Omental fat pad (tissue), 3 donors: ENCODE measurements at regions not wholly inside any gene's neighbourhood (a gene's known extent, or its start where the extent isn't known, plus 50 kb on each side); places are given as distances from the start of the nearest gene placed in this dataset.

Source experiments
- ATAC-seq: fragments of 150-250 bp; one replicate; pipeline ENCODE4 v1.9.1; 2016; ENCODE audit warnings: mild to moderate bottlenecking, moderate library complexity; ENCODE audit not compliant: low FRiP score
- DNase-seq: peaks from one replicate; pipeline ENCODE4 v3.0.0-alpha.2; 2019; ENCODE audit warnings: low spot score
- CTCF ChIP-seq, 3 donors: fragments of 450-650 bp; IDR thresholded peaks; one replicate each; pipeline ENCODE4 v1.5.1; 2016 to 2017; ENCODE audit warnings: antibody characterized with exemption in 3 of 3, mild to moderate bottlenecking in 3 of 3, moderate library complexity in 2 of 3

DNA sequence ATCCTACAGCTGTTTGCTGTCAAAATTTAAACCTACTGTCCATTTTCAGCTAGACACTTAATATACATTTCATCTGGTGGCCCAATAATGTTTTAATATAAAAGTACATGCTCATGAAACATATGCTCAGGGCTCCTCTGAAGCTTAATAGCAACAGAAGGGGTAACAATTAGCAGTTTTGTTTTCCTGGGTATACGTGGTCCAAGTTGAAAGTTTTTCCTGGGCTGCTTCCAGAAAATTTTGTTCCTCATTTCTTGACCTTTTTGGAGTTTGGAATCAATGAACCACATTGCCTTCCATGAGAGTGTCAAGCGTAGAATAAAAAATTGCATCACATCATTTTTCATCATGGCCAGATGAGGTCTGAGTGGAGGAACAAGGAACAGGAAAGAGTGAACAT is 537.3 kb upstream of the MGMT start:
- no peak for TF ChIP-seq CTCF (IDR thresholded peaks at IDR 0.05)
- ATAC-seq (no peak), DNase-seq (no peak)

DNA sequence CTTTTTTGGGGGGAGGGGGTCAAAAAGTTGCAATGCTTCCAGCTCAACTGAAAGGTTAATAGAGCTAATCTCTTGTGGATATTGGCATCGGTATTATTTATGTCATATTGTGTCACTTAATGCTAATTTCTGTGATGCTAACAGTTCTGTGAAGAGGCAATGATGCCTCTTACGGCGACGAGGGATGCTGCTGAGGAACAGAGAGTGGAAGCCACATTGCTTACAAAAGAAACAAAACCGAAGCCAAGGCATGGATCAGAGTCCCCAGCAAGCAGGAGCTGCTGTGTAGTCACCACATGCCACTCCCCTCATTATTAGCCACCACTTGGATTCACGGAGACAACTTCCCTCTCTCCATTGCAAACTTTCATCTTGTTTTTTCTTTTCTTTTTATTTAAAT is 536.5 kb upstream of the MGMT start:
- DNase-seq (no peak), ATAC-seq (no peak)
- no peak for TF ChIP-seq CTCF (IDR thresholded peaks at IDR 0.05)

DNA sequence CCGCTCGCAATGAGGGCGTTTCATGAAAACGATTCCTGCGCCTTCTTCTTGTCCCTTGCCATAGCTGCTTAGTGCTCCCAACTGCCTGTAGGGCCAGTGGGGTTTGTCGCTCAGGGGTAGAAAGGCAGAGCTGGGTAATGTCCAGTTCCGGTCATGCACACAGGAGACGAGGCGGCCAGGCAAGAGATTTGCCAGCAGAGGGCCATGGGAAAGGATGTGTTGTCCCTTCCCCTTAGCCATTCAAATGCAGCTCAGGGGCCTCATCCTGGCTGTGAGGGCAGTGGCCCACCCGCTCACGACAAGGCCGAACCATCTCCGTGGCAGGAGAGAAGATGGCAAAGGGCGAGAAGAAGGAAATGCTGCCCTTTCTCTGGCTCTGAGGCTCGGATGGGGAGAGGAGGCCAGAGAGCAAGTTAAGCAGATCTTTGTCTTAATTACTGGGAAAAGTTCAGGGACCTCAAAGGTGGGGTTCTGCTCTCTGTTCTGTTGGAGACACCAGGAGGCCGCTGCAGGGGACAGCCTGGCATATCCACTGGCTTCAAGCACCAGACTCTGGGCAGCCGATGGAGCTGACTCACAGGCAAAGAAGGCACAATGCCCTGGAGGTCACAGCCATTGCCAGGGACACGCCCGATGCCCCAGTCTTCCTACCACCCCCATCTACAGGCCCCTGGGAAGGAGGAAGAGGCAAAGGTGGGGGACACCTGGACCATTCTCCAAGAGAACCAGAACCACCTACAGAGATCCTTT is 534.8 kb upstream of the MGMT start:
- no peak for ATAC-seq
- no peak for TF ChIP-seq CTCF (IDR thresholded peaks at IDR 0.05)

DNA sequence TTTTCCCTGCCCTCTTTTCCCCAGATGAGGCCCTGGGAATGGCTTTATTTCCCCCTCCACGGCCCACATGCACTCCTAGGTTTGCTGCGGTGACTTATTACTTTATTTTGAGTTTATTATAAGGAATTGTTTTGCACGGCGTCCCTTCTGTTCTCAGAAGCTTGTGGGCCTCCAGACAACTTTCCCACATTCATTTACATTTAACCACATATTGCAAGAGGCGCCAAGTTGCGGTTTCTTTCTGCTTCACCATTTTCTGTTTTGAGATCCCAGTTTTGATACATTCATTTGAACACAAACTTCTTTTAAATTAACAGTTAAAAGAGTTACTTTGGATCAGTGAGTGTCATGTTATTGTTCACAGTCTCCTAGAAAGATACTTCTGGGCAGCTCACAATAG is 532.5 kb upstream of the MGMT start:
- no peak for TF ChIP-seq CTCF (IDR thresholded peaks at IDR 0.05)
- DNase-seq: no peak
- ATAC-seq: no peak

More for the DNA sequence above, 534.8 kb upstream of the MGMT start:
- DNase-seq: no peak

GRCh38 chr10:128936392-128936791 is 530.6 kb upstream of the MGMT start:
- DNase-seq (no peak), ATAC-seq (no peak)
- no peak for TF ChIP-seq CTCF (IDR thresholded peaks at IDR 0.05)

DNA sequence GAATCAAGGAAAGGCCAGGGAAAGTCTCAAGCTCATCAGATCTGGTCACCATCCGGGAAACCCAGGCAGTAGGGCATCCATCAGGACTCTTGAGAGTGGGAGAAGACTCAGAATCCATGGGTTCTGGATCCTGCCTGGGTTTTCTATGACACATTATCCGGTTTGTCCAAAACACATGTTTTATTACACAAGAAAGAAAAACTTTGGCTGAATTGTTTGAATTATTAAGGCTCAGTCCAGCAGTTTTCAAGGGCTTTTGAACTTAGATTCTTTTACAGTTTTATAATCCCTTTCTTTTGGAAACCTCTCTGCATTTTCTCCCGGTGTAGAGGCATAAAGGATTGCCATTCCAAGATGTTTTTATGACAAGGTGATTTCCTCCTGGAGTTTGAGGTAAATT is 528.5 kb upstream of the MGMT start:
- no peak for ATAC-seq
- DNase-seq: no peak
- TF ChIP-seq CTCF (IDR thresholded peaks at IDR 0.05): no peak

DNA sequence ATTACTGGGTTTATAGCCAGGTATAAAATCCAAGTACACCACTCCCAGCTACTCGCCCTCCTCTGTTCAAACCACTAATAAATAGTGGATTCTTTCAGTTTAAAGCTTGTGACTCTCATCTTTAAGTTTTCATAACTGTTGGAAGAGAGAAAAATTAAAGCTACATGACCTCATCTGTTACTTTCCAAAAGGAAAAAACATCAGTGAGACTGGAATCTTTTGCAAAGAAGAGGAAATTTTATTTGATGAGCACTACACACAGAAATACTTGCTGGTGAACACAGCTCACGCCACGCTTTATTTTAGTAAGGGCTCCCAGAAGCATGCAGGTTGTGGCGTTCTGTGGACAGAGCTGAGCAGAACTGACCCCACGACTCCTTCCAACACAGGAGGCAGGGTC is 527.0 kb upstream of the MGMT start:
- ATAC-seq: no peak
- no peak for TF ChIP-seq CTCF (IDR thresholded peaks at IDR 0.05)
- DNase-seq: no peak
